HepG2 (cell line): ENCODE measurements at regions not wholly inside any gene's neighbourhood (a gene's known extent, or its start where the extent isn't known, plus 50 kb on each side); places are given as distances from the start of the nearest gene placed in this dataset.

Experiments used
- ATAC-seq: fragments of 200-7000 bp; cut with Tn5 transposase; 3 replicates; pipeline ENCODE4 v1.9.1; 2020; ENCODE audit warnings: mild to moderate bottlenecking, moderate library complexity
- BruUV-seq: library from RNA; stranded (reverse); fragments of 400-500 nt; replicated peaks from 2 replicates; lab custom pipeline; 2021; lab: Mats Ljungman, UMichigan
- CTCF ChIA-PET: fragments of 300-600 bp; formaldehyde crosslinking; extraction: SDS; loops from one replicate; lab custom pipeline; 2021; ENCODE audit warnings: low total read pairs, inconsistent platforms, low intra/inter-chr PET ratio; lab: Yijun Ruan, JAX
- POLR2A ChIA-PET: fragments of 350-600 bp; sonication (Branson Sonifier 250); formaldehyde crosslinking; loops from one replicate; lab custom pipeline; 2020; ENCODE audit warnings: antibody characterized with exemption, inconsistent platforms; lab: Yijun Ruan, JAX
- DNase-seq: peaks from one replicate; pipeline ENCODE4 v3.0.0-alpha.2; 2015; ENCODE audit warnings: low spot score
- FAIRE-seq: peaks from 3 replicates; lab custom pipeline; 2011; peaks lifted over from hg19 to GRCh38; lab: Jason Lieb, UNC
- H2AFZ ChIP-seq: one replicate; pipeline ENCODE4 v1.6.1; 2011; ENCODE audit warnings: low read length, inconsistent platforms
- H3K27ac ChIP-seq: fragments of 300-600 bp; 3 replicates; pipeline ENCODE4 v1.8.0; 2011; ENCODE audit warnings: mixed run types, mild to moderate bottlenecking, mixed read lengths, low read length, inconsistent platforms; ENCODE audit not compliant: insufficient read depth; ENCODE audit errors: extremely low read length
- H3K27me3 ChIP-seq, 2 experiments: fragments of 200-600 bp in 1 of 2; 2 replicates in 1 of 2; 3 replicates in 1 of 2; pipeline versions ENCODE4 v1.6.0 to v1.8.0; 2011; ENCODE audit warnings: low read length in 2 of 2, mild to moderate bottlenecking in 2 of 2, moderate library complexity in 2 of 2, inconsistent platforms in 1 of 2; ENCODE audit not compliant: insufficient read depth in 2 of 2, control insufficient read depth in 1 of 2
- H3K36me3 ChIP-seq, 2 experiments: fragments of 200-600 bp in 1 of 2; replicated peaks in 1 of 2; 2 replicates in 1 of 2; 3 replicates in 1 of 2; pipeline versions ENCODE4 v1.5.1 to v1.8.0; 2011; ENCODE audit warnings: low read length in 2 of 2, inconsistent platforms in 1 of 2; ENCODE audit not compliant: insufficient read depth in 2 of 2, control insufficient read depth in 1 of 2
- H3K4me1 ChIP-seq: 2 replicates; pipeline ENCODE4 v1.5.1; 2012; ENCODE audit warnings: low read length, inconsistent platforms; ENCODE audit not compliant: insufficient read depth
- H3K4me2 ChIP-seq: 2 replicates; pipeline ENCODE4 v1.6.0; 2011; ENCODE audit warnings: low read depth, low read length, inconsistent platforms
- H3K4me3 ChIP-seq, 3 experiments: fragments of 200-600 bp in 1 of 3; sonication (generic), shearing (Covaris generic) in 1 of 3; replicated peaks in 1 of 3; 2 replicates each; pipeline ENCODE4 v1.5.1; 2011 to 2016; ENCODE audit warnings: low read length in 3 of 3, inconsistent platforms in 2 of 3, low read depth in 2 of 3, mild to moderate bottlenecking in 2 of 3, control low read depth in 1 of 3, mixed read lengths in 1 of 3; ENCODE audit not compliant: insufficient read depth in 1 of 3
- H3K79me2 ChIP-seq: one replicate; pipeline ENCODE4 v1.6.1; 2011; ENCODE audit warnings: low read length, inconsistent platforms; ENCODE audit not compliant: insufficient read depth
- H3K9ac ChIP-seq: 2 replicates; pipeline ENCODE4 v1.6.0; 2011; ENCODE audit warnings: mild to moderate bottlenecking, low read depth, low read length, inconsistent platforms; ENCODE audit not compliant: insufficient read depth
- H3K9me3 ChIP-seq: 2 replicates; pipeline ENCODE4 v1.5.1; 2012; ENCODE audit warnings: mild to moderate bottlenecking, low read length
- H4K20me1 ChIP-seq: 2 replicates; pipeline ENCODE4 v1.6.0; 2011; ENCODE audit warnings: inconsistent platforms, mild to moderate bottlenecking, low read length, moderate library complexity; ENCODE audit not compliant: insufficient read depth
- ARID3A ChIP-seq: IDR thresholded peaks from 2 replicates; pipeline ENCODE4 v1.6.1; 2012; ENCODE audit warnings: low read depth, low read length, improper control_type of control experiment
- CENPT ChIP-seq: sonication (generic); formaldehyde crosslinking; IDR thresholded peaks from 2 replicates; pipeline ENCODE4 v1.8.0; 2022; ENCODE audit warnings: low read depth, mild to moderate bottlenecking, moderate library complexity, missing genetic modification reagents
- PRDM4 ChIP-seq: sonication (generic); formaldehyde crosslinking; IDR thresholded peaks from 2 replicates; pipeline ENCODE4 v1.9.0; 2021; ENCODE audit warnings: missing genetic modification reagents, borderline replicate concordance
- ZNF138 ChIP-seq: sonication (generic); formaldehyde crosslinking; IDR thresholded peaks from 2 replicates; pipeline ENCODE4 v1.5.0; 2020; ENCODE audit warnings: mild to moderate bottlenecking, low read depth, missing genetic modification reagents
- ZNF30 ChIP-seq: sonication (generic); formaldehyde crosslinking; IDR thresholded peaks from 2 replicates; pipeline ENCODE4 v1.5.0; 2020; ENCODE audit warnings: mild to moderate bottlenecking, missing genetic modification reagents
- ZNF788 ChIP-seq: sonication (generic); formaldehyde crosslinking; IDR thresholded peaks from 2 replicates; pipeline ENCODE4 v1.5.0; 2020; ENCODE audit warnings: mild to moderate bottlenecking, missing genetic modification reagents, borderline replicate concordance
- ZNF883 ChIP-seq: sonication (generic); formaldehyde crosslinking; IDR thresholded peaks from 2 replicates; pipeline ENCODE4 v1.5.1; 2020; ENCODE audit warnings: mild to moderate bottlenecking, missing genetic modification reagents; ENCODE audit errors: not compliant biosample characterization
- in situ Hi-C: cut with HindIII; loops from 2 replicates; pipeline ENCODE4 v1.10.0; 2017; ENCODE audit warnings: low pct_unique_long_range_greater_than_20kb; ENCODE audit not compliant: extremely low pct_ligation_motif_present
- intact Hi-C: fragments of 100-400 bp; cut with micrococcal nuclease; formaldehyde crosslinking; loops from one replicate; pipeline ENCODE4 v1.10.0; 2022; ENCODE audit not compliant: unreplicated experiment

GRCh38 chr18:44143072-44143471 is 537.6 kb upstream of the SETBP1 start:
- no peak for ATAC-seq
- BruUV-seq, result no TSS peak
- H3K27me3 ChIP-seq, result no peaks in the 10 kb centered on the region
- no peak overlapping the region for H3K4me2 ChIP-seq
- ChIA-PET CTCF (no interaction called here), POLR2A (no interaction called here)
- in situ Hi-C loops, result no loop called here
- no peaks in the 10 kb centered on the region for H3K79me2 ChIP-seq
- DNase-seq, result no peak
- no peak overlapping the region for H3K4me3 ChIP-seq
- H3K27ac ChIP-seq, result no peak overlapping the region
- no peaks in the 10 kb centered on the region for H3K36me3 ChIP-seq
- H2AFZ ChIP-seq, result no peak overlapping the region
- H3K9me3 ChIP-seq, result no peaks in the 10 kb centered on the region; the same call in 1 of the 2 replicates
- no peak for FAIRE-seq
- intact Hi-C loops, result no loop called here
- H3K9ac ChIP-seq, result no peak overlapping the region
- no peaks in the 10 kb centered on the region for H4K20me1 ChIP-seq
- no peak for TF ChIP-seq PRDM4
- no peak for TF ChIP-seq ZNF138 (CRISPR knock-in tag)
- TF ChIP-seq ZNF883 (CRISPR knock-in tag), result no peak
- TF ChIP-seq ZNF30, result no peak
- TF ChIP-seq CENPT, result no peak
- no peak for TF ChIP-seq ZNF788
- no peak for TF ChIP-seq ARID3A
- H3K4me1 ChIP-seq, result no peaks in the 10 kb centered on the region
